ENCODE measurements at regions not wholly inside any gene's neighbourhood (a gene's known extent, or its start where the extent isn't known, plus 50 kb on each side); places are given as distances from the start of the nearest gene placed in this dataset.

GRCh38 chr18:61989138-61989537, 96.3 kb upstream of the RNF152 start:
- DNase-seq (ENCODE audit: low read depth): no peak

GRCh38 chr18:61988100-61988499, 95.3 kb upstream of the RNF152 start:
- DNase-seq (ENCODE audit: low read depth): no peak

GRCh38 chr18:61985681-61986080, 92.9 kb upstream of the RNF152 start:
- DNase-seq (ENCODE audit: low read depth): no peak

GRCh38 chr18:61984349-61984748, 91.5 kb upstream of the RNF152 start:
- peak; percentile 60 for DNase-seq (ENCODE audit: low read depth)

- no peak for DNase-seq (ENCODE audit: low read depth)
Observed at GRCh38 chr18:61982475-61982874, 89.7 kb upstream of the RNF152 start.

- no peak for DNase-seq (ENCODE audit: low read depth)
Observed at GRCh38 chr18:61980355-61980754, 87.5 kb upstream of the RNF152 start.

- DNase-seq (ENCODE audit: low read depth): no peak
Observed at GRCh38 chr18:61975526-61976326, 82.9 kb upstream of the RNF152 start.

GRCh38 chr18:61973273-61974115, 80.7 kb upstream of the RNF152 start:
- no peak for DNase-seq (ENCODE audit: low read depth)

- no peak for DNase-seq (ENCODE audit: low read depth)
Observed at GRCh38 chr18:61972389-61973264, 79.8 kb upstream of the RNF152 start.

- no peak for DNase-seq (ENCODE audit: low read depth)
Observed at GRCh38 chr18:61967252-61967891, 74.6 kb upstream of the RNF152 start.

GRCh38 chr18:61965311-61965710, 72.5 kb upstream of the RNF152 start:
- no peak for DNase-seq (ENCODE audit: low read depth)

GRCh38 chr18:61964616-61965015, 71.8 kb upstream of the RNF152 start:
- DNase-seq (ENCODE audit: low read depth): no peak

- no peak for DNase-seq (ENCODE audit: low read depth)
Observed at GRCh38 chr18:61963705-61964104, 70.9 kb upstream of the RNF152 start.

- DNase-seq (ENCODE audit: low read depth): no peak
Observed at GRCh38 chr18:61957801-61958516, 65.2 kb upstream of the RNF152 start.

GRCh38 chr18:61955644-61956043, 62.8 kb upstream of the RNF152 start:
- no peak for DNase-seq (ENCODE audit: low read depth)

GRCh38 chr18:61954096-61954746, 61.4 kb upstream of the RNF152 start:
- no peak for DNase-seq (ENCODE audit: low read depth)

GRCh38 chr18:61953641-61954040, 60.8 kb upstream of the RNF152 start:
- DNase-seq (ENCODE audit: low read depth): no peak

GRCh38 chr18:61953161-61953560, 60.4 kb upstream of the RNF152 start:
- no peak for DNase-seq (ENCODE audit: low read depth)

- no peak for DNase-seq (ENCODE audit: low read depth)
Observed at GRCh38 chr18:61951396-61951795, 58.6 kb upstream of the RNF152 start.

GRCh38 chr18:61950371-61950770, 57.6 kb upstream of the RNF152 start:
- DNase-seq (ENCODE audit: low read depth): no peak

Data from forelimb muscle (tissue), 1 donor.